ENCODE measurements at regions not wholly inside any gene's neighbourhood (a gene's known extent, or its start where the extent isn't known, plus 50 kb on each side); places are given as distances from the start of the nearest gene placed in this dataset.
A peak's percentile ranks its signal among the peaks of the same experiment; 100 is the strongest.

DNA sequence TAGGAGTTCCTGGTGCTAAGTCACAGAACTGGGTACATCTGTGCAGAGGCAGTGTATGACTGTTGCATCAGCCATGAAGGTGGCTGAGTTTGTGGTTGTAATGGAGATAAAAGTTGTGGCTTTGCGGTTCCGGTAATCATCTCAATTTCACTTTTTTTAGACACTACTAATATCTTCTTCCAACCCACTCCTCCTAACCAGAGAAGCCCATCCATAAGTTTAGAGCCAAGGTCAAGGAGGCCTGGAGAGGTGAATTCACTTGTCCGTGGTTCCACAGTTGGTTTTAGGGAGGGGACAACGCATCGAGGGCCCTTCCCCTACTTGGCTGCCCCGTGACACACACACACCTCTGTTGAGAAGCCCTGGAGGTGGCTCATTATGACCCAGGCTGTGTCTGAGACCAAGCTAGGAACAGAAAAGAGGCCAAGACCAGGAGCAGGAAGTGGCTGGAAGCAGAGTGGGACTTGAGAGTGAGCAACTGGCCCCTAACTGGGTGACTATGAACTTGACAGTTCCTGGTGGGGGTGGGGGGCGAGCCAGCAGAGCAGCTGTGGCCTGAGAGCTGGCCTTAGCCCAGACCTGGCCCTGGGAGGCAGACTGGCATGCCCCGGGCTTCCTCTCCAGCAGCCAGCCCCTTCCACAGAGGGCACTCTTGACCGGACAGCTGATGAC is 66.8 kb upstream of the COL13A1 start:
- H2AFZ ChIP-seq (ENCODE audit: low read length), result peak overlapping the region; percentile 29
- peak overlapping the region; percentile 62 for H3K4me2 ChIP-seq (ENCODE audit: low read depth, low read length, poor library complexity, severe bottlenecking)
- H3K9me2 ChIP-seq (replicated peaks; ENCODE audit: low read depth, low read length), result no peaks in the 10 kb centered on the region
- H3K27me3 ChIP-seq (ENCODE audit: insufficient read depth, low read length, poor library complexity, severe bottlenecking), result no peaks in the 10 kb centered on the region
- no peaks in the 10 kb centered on the region for H3K36me3 ChIP-seq (ENCODE audit: insufficient read depth, low read length)
- no peaks in the 10 kb centered on the region for H3K79me2 ChIP-seq (ENCODE audit: insufficient read depth, low read length)
- H4K20me1 ChIP-seq (ENCODE audit: insufficient read depth, low read length, poor library complexity, severe bottlenecking), result no peaks in the 10 kb centered on the region
- TF ChIP-seq CTCF (conservative IDR thresholded peaks at IDR 0.05; ENCODE audit: low read length) (no peak), EZH2phosphoT487 (IDR thresholded peaks at IDR 0.05; ENCODE audit: borderline replicate concordance) (no peak)
- H3K4me3 ChIP-seq (ENCODE audit: low read length, poor library complexity, severe bottlenecking), result peak overlapping the region; percentile 31
- peaks cover 39% of the 10 kb centered on the region for H3K4me1 ChIP-seq (ENCODE audit: insufficient read depth, low read length, poor library complexity, severe bottlenecking)
- H3K9ac ChIP-seq (ENCODE audit: low read depth, low read length, poor library complexity, severe bottlenecking), result peak overlapping the region; percentile 53
- no peaks in the 10 kb centered on the region for H3K9me3 ChIP-seq (ENCODE audit: insufficient read depth, low read depth, low read length)
- no peaks in the 10 kb centered on the region for H3F3A ChIP-seq (ENCODE audit: low read depth)

GRCh38 chr10:69736886-69737641 is 64.6 kb upstream of the COL13A1 start:
- Histone ChIP-seq H3K4me1 (ENCODE audit: insufficient read depth, low read length, poor library complexity, severe bottlenecking) (peaks cover 37% of the 10 kb centered on the region), H3K27me3 (ENCODE audit: insufficient read depth, low read length, poor library complexity, severe bottlenecking) (no peaks in the 10 kb centered on the region), H3K9ac (ENCODE audit: low read depth, low read length, poor library complexity, severe bottlenecking) (no peak overlapping the region), H3F3A (ENCODE audit: low read depth) (no peaks in the 10 kb centered on the region), H3K9me3 (ENCODE audit: insufficient read depth, low read depth, low read length) (no peaks in the 10 kb centered on the region), H2AFZ (ENCODE audit: low read length) (no peak overlapping the region), H3K4me3 (ENCODE audit: low read length, poor library complexity, severe bottlenecking) (no peak overlapping the region), H3K9me2 (replicated peaks; ENCODE audit: low read depth, low read length) (no peaks in the 10 kb centered on the region), H3K79me2 (ENCODE audit: insufficient read depth, low read length) (no peaks in the 10 kb centered on the region), H3K36me3 (ENCODE audit: insufficient read depth, low read length) (no peaks in the 10 kb centered on the region), H3K4me2 (ENCODE audit: low read depth, low read length, poor library complexity, severe bottlenecking) (no peak overlapping the region), H4K20me1 (ENCODE audit: insufficient read depth, low read length, poor library complexity, severe bottlenecking) (no peaks in the 10 kb centered on the region)
- no peak for TF ChIP-seq CTCF (conservative IDR thresholded peaks at IDR 0.05; ENCODE audit: low read length)
- TF ChIP-seq EZH2phosphoT487 (IDR thresholded peaks at IDR 0.05; ENCODE audit: borderline replicate concordance), result no peak

DNA sequence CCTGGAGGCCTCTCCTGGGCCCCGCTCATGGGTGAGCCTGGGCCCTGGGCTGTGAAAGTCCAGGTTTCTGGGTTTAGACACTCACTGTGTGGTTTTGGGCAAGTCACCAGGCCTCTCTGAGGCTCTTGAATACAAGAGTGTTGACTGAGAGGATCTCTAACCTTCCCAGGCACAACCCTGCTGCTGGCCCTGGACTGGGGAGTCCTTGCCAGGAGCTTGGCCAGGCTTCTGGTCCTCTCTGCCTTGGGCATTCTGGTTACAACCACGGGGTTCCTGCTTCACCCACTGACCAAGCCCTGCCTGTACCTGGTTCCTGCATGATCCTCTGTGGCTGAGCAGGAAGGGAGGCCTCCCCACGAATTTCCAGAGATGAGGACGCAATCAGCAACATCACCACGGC is 63.6 kb upstream of the COL13A1 start:
- Histone ChIP-seq H3K9me3 (ENCODE audit: insufficient read depth, low read depth, low read length) (no peaks in the 10 kb centered on the region), H2AFZ (ENCODE audit: low read length) (no peak overlapping the region), H4K20me1 (ENCODE audit: insufficient read depth, low read length, poor library complexity, severe bottlenecking) (no peaks in the 10 kb centered on the region), H3K36me3 (ENCODE audit: insufficient read depth, low read length) (no peaks in the 10 kb centered on the region), H3K27me3 (ENCODE audit: insufficient read depth, low read length, poor library complexity, severe bottlenecking) (no peaks in the 10 kb centered on the region), H3K9ac (ENCODE audit: low read depth, low read length, poor library complexity, severe bottlenecking) (no peak overlapping the region), H3F3A (ENCODE audit: low read depth) (no peaks in the 10 kb centered on the region), H3K4me3 (ENCODE audit: low read length, poor library complexity, severe bottlenecking) (no peak overlapping the region), H3K79me2 (ENCODE audit: insufficient read depth, low read length) (no peaks in the 10 kb centered on the region), H3K9me2 (replicated peaks; ENCODE audit: low read depth, low read length) (no peaks in the 10 kb centered on the region), H3K4me2 (ENCODE audit: low read depth, low read length, poor library complexity, severe bottlenecking) (no peak overlapping the region), H3K4me1 (ENCODE audit: insufficient read depth, low read length, poor library complexity, severe bottlenecking) (peaks cover 31% of the 10 kb centered on the region)
- TF ChIP-seq EZH2phosphoT487 (IDR thresholded peaks at IDR 0.05; ENCODE audit: borderline replicate concordance) (no peak), CTCF (conservative IDR thresholded peaks at IDR 0.05; ENCODE audit: low read length) (no peak)
